Mesenteric fat pad (tissue), 1 donor: ENCODE measurements at regions not wholly inside any gene's neighbourhood (a gene's known extent, or its start where the extent isn't known, plus 50 kb on each side); places are given as distances from the start of the nearest gene placed in this dataset.

Experiments used
- DNase-seq: peaks from one replicate; pipeline ENCODE4 v3.0.0-alpha.2; 2020; ENCODE audit warnings: low spot score
- donor health status: DM: yes; HTN: yes; CAD: no.

DNA sequence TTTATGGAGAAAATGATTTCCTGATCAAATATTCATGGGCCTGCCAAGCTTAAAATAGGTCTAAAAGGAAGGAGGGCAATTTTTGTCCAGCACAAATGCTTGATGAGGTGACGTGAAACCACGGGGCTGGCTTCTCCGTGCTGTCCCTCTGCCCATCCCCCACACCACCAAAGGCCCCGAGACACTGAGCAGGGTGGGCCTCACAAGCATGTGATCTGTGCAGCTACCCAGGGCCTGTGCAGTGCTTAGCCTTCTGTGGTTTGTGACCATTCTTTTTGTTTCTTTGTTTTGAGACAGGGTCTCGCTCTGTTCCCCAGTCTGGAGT, 94.8 kb upstream of the RTL6 start:
- no peak for DNase-seq

DNA sequence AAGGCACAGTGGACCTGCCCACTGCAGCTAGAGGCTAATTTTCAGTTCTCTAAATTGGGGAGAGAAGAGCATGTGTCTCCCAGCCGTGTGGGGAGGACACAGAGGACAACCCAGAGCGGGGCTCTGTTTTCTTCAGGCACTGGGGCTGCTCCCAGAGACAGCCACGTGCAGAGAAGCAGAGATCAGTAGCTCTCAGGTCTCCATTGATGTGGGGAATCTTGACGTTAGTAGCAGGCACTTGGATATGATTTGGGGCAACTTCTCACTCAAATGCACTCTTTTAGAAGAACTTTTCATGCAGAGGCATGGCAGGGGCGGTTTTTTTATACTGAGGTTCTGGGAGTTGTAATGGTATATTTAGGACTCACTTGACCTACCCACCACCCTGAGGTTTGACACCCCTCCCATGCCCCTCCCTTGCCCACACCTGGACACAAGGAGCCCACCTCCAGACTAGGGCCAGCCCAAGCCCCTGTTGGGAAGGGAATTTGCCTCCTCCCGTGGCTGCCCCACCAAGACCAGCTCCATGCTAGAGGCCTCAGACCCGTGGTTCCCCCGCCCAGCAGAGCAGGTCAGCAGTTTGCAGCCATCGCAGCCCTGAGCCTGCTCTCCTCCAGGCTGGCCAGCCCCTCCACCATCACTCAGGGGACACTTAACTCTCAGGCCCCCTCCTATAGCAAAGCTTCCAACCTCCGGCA, 94.2 kb upstream of the RTL6 start:
- DNase-seq: no peak

DNA sequence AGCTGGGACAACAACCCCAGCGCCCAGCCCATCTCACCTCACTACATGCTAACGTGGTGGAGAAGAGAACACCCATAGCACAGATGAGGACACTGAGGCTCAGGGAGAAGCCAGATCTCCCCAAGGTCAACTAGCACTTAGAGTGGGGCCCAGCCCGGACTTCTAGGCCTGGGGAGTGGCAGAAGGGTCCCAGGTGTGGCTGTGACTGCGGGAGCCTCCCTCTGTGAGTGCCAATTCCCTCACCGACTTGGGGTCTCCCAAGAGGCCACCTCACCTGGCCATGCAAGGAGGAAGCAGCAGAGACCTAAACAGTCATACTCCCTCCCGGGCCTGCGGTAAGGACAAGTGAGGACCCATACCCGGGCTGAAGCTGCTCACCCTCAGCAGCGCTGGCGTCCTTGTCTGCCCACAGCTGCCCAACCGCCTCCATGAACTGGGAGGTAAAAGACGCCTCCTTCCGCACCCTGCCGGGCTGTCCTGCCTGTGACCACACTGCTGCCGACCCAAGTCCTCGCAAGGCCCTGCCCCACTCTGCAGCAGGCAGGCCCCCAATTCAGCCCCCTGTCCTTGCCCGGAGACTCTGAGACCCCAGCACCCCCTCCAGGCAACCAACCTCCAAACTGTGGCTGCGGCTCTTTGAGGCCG, 93.2 kb upstream of the RTL6 start:
- DNase-seq: no peak

DNA sequence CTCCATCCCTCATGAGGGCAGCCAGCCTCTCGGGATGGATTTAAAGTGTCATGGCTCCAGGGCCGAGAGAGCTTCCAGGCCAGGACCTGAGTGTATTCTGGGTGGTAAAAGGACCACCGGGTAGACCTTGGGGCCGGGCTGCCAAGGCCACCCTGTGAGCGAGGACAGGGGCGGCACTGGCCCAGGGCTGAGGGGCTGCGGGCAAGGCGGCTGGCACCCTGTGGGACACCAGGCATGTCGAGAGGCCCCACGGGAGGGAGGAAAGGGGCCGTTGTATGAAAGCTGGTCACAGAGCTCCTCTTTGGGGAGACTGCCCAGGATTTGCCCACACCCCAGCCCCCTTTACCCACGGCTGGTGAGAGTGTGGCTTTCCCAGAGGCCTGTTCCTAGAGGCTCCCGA, 92.3 kb upstream of the RTL6 start:
- no peak for DNase-seq

DNA sequence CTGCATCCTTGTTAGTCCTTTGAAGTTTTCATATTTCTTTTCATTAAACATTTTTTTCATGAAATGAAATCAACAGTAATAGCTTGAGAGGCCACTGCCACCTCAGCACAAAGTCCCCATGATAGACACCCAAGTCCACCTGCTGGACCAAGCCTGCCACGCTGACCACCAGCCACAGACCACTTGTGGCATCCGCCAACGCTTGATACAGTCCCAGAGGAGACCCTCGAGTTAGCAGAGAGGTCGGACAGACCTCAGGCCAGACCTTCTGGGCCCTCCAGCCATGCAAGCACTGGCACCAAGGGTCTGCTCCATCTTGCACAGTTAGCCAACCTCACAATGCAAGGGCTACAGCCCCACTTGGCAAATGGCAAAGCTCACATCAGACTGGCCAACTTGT, 91.8 kb upstream of the RTL6 start:
- no peak for DNase-seq

DNA sequence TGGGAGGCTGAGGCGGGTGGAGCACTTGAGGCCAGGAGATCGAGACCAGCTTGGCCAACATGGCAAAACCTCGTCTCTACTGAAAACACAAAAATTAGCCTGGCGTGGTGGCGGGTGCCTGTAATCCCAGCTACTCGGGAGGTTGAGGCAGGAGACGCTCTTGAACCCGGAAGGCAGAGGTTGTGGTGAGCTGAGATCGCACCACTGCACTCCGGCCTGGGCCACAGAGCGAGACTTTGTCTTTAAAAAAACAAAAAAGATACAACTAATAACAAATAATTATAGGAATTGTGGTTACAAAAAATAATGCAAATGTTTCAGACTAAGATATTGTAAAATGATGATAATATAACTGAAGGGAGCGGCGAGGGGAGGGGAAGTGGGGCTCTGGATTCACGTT, 90.3 kb upstream of the RTL6 start:
- DNase-seq: peak; percentile 41

DNA sequence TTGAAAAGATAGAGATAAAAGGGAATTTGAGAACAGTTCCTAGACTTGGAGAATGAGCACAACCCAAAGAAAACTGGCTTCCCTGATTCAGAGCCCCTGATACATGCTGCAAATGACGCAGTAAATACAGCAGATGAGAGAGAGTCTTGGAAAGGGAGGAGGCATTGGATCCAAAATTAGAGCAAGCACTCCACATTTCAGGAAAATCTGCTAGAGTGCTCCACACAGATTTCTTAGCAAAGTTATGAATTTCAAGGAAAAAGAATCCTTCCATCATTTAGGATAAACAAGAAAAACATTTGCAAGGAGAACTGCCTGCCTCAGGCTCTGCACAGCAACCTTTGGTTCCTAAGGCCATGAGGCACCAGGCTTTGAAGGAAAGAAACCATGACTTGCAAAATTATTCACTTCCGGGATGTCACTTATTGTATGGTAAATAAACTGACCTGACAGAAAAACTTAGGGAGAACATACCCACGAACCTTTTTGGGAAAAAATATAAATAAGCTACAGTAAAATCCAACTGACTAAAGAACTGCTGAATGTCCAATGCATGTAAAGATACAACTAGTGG, 89.8 kb upstream of the RTL6 start:
- DNase-seq: peak; percentile 45

DNA sequence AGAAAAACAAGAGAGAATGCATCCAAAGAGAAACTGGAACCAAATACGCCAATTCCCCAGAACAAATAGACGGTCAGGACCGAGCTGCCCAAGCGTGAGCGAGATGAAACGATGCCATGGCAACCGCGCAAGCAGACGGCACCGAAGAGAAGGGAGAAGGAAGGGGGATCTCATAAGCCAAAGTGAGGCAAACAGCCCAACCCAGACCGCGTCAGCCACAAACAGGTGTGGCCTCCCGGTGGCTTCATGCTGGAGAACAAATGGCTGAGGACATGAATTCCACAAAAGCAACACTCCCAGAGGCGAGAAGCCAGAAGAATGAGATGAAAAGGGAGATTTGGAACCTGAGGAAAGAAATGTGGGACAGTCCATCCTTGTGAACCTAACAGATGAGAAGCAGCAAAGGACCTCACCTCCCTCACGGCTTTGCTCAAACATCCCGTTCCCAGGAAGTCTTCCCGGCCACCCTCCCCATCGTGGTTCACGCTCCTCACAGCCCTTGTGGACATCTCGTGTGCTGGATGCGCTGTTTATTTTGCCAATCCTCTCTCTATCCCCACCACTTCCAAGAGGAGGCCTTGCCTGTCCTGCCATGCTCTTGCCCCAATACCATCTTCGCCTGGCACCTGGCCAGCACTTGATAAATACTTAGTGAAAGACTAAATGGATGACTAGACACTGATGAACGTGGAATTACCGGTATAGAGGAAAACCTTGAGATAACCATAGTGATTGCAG, 89.1 kb upstream of the RTL6 start:
- peak; percentile 83 for DNase-seq

DNA sequence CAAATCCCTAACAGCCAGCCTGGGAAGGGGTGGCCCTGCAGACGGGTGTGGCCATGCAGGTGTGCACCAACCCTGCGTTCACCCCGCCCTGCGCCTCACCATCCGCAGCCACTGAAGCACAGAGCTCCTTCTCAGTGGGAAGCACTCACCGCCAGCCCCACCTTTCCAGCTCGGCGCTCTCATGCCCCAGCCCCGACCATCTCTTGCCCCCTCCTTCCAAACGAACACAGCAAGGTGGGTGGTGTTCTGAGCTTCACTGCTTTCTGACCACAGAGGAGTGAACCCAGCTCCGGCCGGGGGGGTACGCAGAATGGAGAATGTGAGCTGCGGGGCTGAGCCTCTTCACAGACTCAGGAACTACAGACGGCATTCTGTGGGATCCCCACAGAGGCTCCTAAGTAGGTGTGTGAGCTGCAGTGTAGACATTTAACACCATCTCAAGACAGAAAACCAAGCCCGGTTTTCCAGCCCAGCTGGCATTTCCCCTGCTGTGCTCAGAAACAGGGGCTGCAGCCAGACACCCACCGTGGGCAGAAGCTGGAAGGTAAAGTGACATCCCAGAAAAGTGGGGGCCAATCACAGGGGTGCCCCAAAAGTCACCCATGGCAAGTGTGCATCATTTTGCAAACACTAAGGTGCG, 88.4 kb upstream of the RTL6 start:
- no peak for DNase-seq

DNA sequence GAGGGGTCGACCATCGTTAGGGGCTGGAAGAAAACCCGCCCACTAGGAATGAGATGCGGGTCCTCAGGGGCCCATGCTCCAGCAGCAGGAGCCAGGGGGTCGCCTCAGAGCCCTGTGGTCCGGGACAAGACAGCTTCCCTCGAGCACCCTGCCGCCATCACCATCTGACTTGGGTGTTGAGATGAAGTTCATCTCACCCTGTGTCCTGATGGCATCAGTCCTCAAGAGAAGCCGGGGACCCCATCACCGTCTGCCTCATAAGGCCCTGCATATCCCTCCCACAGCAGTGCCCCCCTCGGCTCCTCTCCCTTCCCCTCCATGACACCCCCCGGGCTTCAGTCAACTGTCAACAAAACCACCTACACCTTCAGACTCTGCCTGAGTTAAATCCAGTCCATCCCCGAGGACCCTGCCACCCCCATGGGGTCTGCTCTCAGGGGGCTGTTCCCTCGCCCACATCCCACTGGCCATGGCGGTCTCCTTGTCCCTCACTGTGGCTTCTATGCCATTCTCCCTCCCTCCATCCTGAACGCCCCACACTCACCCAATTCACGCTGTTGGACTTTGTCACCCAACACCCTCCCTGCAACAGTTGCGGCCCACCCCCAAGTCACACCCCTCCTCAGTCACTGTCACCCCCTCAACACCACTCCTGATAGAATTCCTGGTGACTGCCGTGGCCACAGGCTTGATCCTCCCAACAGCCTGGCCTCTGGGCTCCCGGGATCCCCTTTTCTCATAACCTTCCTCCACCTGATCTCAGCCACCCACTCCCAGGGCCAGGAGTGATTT, 87.7 kb upstream of the RTL6 start:
- DNase-seq: peak; percentile 85

DNA sequence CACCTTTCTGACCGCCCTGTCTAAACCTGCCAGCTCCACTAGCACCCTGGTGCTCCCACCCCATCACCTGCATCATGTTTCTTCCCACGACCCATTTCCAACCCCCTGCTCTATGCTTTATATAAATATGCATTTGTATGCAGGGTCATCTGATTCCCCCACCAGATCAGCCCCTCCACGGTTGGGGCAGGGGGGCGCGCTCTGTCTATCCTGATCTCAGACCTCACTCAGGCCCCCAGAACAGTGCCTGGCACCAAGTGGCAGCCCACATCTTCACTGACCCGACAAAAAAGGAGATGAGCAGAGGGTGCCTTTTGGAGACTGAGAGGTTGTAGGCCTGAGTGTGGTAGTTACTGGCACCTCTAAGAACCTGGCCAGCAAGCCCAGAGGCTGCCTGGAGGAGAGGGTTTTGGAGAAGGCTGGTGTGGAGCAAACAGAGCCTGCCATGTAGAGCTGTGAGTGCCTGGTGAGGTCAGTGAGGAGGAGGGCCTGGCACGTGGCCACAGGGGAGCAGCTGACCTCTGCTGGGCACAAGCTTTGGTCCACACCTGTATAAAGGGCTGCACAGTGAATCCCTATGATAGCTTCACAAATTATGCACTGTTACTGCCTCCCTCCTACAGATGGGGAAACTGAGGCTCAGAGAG, 86.3 kb upstream of the RTL6 start:
- DNase-seq: peak; percentile 73

DNA sequence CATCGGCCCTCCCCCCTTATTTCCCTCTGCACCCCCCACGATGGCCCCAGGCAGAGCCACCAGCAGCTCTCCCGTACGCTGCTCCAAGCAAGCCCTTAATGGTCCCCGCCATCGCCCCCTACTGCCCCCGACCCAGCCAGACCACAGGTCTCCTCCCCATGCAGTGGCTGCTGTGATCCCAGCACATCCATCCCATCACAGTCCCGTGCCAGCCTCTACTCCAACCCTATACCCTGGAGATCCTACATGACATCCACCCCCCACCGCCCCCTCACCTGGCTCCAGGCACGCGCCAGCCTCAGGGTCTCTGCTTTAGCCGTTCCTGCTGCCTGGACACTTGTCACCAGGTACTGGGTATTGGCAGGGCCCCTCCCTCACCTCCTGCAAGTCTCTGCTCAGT, 85.8 kb upstream of the RTL6 start:
- peak; percentile 45 for DNase-seq

DNA sequence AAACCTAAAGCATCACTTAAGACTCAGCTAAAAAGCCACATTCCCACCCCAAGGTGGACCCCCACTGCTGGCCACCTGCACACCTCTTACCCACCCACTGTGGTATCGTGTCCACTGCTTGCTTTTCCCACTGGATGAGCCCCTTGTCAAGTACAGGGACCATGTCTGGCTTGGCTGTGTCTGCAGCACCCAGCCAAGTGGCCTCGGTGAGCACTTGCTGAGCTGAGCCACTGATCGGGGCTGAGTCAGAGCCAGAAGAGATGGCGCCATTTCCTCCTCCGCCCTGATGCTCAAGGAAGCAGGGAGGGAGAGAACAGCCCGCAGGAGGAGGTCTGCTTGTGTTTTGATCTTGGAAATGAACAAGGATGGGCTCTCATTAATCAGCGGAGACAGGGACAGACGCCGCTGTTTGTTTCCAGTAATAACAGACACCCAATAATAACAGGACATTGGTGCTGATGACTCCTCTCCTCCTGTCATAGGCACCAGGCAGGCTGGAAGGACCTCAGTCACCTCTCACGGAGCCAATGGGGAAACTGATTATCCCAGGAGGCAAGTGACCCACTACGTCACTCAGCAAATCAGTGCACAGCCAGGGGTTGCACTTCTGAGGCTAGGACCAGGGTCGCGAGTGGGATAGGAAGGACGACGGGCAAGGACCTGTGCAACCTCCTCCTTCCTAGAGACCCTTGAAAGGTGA, 85.2 kb upstream of the RTL6 start:
- peak; percentile 57 for DNase-seq

DNA sequence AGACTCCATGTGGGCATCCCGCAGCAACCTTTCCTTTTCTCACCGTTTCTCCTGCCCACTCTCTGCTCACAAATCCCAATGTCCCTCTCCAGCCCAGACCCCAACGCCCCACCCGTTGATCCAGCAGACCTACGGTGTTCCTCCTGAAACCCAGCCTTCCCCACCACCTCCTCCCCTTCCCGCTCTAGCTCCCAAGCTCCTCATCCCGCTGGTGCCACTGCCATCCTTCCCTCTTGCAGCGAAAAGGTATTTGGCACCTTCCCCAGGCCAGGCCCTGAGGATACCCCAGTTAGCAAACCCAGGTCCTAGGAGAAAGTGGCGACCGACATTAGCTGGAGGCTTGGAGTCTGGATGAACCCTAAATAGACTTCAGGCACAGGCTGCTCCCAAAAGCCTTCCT, 84.0 kb upstream of the RTL6 start:
- DNase-seq: peak; percentile 79

DNA sequence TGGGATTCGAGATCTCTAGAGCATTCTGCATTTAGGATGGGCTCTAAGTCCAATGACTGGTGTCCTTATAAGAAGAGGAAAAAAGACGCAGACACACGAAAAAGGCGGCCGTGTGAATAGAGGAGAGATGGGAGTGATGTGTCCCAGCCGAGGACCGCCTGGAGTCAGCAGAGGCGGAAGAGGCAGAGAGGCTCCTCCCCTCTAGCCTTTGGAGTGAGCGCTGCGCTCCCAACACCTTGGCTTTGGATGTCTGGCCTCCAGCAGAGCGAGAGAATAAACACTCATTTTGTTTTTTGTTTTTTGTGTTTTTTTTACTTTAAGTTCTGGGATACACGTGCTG, 83.0 kb upstream of the RTL6 start:
- DNase-seq: peak; percentile 57

DNA sequence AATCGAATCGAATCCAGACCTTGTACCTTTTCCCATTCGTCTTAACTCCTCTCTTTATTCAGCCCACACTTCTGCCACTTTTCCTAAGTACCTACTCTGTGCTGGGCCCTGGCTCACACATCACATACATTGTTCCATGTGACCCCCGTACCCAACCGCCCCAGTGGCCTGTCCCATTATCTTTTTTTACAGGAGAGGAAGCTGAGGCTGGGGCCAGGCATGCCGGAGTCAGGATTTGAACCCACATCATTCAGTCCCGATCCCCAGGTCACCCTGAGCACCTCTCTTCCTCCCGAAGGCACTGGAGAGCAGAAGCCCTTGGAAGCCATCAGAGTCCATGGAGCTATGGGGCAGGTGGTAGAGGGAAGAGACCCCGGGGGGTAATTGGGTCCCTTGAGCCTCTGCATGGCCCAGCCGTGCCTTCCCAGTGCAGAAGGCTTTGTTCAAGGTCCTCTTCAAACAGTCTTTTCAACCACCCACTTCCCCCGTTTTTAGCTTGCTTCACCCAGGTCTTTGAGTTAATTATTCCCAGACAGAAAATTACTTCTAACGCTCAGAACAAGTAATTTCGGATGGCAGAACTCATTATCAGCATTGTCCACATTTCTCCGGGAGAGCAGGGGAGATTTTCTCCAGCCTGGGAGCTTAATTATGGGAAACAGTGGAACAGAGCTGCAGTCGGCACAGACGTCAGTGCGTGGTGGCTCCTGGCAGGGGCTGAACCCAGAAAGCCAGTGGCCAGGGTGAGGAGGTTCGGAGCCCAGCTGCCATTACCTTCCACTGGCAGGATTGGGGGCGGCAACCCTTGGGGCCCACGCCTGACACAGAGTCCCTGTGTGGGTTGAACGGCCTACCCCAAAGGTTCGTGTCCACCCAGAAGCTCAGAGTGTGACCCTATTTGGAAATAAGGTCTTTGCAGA, 82.4 kb upstream of the RTL6 start:
- peak; percentile 77 for DNase-seq

DNA sequence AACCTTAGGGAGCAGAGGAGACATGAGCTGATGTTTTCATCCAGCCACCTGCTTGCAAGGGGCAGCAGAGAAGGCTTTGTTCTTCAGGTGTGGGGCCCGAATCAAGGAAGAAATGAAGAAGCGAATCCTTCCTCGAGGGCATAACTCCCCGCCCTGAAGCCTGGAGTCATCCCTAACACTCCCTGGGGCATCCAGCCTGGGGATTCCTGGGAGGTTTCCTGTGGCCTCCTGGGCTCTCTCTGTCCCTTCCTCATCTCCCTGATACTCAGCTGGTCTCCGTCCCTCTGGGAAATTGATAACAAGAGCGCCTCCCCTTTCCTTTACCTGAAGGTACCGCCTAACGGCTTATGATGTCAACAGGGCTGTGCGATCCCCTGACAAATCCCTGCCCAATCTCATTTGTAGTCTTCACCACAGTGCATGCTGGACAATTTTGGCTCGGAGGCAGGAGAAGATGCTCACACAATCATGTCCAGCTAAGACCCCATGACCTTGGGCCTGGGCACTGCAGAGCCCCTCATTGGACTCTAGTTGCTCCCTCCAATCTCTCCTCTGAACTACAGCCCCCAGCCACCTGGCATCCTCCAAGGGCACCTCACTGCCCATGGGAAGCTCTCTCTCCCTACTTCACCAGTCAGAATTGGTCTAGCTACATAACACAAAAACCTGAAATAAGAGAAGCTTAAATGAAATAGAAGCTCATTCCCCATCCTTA, 80.6 kb upstream of the RTL6 start:
- peak; percentile 53 for DNase-seq

DNA sequence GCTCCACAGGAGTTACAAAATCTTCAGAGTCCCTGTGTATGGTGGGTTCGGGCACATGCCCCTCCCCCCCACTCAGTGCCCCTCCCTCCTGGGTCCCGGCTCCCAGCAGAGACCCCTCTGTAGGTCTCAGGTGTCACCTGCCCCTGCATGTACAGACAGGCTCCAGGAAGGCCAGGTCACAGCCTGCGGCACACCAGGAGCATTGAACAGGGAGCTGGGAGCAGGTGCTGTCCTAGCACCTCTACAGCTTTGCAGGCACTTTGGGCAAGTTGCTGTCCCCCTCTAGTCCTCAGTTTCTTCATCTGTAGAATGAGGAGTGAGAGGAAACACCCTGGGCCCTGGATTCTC, 80.1 kb upstream of the RTL6 start:
- no peak for DNase-seq
